Fibroblast of skin of abdomen (primary cell): ENCODE measurements at regions not wholly inside any gene's neighbourhood (a gene's known extent, or its start where the extent isn't known, plus 50 kb on each side); places are given as distances from the start of the nearest gene placed in this dataset.
A peak's percentile ranks its signal among the peaks of the same experiment; 100 is the strongest.

Source experiments
- DNase-seq: peaks from one replicate; pipeline ENCODE4 v3.0.0-alpha.2; 2013

DNA sequence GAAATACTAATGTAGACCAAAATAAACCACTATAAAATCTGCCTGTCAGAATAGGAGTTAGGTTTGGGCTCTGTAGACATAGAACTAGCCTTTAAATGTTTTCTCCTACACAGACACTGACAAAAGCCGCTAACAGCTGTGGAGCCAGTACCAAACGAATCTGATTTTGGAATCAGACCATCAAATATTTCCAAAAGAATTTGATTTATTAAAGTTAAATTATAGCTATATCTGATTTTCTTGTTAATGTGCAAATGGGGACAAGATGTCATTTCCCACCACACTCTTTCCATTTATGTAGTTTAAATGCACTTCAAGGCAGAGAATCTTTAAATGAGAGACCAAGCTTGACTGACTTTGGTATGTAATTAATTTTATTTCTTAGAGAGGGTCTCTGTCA is 343.4 kb upstream of the FIGN start:
- DNase-seq: no peak

- peak; percentile 9 for DNase-seq
Measured at GRCh38 chr2:164078421-164078820, 342.6 kb upstream of the FIGN start.

DNA sequence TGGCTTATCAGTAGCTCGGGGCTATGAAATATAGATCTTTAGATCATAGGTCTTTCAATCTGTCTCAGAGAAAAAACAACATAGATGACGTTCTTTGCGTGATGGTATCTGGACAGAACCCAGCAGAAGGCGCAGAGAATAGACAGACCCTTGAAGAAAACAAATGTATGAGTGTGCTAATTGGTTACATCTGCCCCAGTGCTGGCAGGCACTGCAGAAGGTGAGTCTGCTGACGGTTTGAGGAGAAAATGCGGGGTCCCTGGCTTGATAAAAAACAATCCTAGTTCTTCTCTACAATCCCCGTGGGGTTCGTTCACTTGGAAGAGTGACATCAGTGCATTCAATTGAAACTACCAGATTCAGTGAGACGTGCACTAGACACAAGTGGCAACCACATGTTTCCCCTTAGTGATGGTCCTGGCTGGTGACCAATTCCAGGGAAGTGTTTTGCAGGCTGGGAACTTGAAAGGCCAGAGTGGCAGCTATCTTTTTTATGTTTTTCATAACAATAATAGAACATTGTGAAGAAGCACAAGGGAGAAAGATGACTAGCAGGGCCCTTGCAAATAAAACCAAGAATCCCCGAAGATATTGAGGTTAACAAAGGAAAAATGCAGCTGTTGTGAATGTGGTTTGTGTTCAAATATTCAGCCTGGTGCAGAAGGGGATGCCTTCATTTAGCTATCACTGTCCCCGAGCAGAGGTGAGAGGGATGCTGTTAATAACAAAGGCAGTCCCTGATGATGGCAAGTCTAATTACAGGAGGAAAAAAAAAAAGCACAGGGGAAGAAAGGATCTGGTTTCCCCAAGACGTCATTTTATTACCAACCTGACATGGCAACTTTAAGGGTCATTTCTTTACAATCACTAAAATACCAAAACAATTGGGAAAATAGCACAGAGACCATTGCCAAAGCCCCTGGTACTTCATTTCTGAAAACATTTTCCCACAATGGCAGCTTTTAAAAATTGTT is 337.6 kb upstream of the FIGN start:
- DNase-seq: peak; percentile 77

DNA sequence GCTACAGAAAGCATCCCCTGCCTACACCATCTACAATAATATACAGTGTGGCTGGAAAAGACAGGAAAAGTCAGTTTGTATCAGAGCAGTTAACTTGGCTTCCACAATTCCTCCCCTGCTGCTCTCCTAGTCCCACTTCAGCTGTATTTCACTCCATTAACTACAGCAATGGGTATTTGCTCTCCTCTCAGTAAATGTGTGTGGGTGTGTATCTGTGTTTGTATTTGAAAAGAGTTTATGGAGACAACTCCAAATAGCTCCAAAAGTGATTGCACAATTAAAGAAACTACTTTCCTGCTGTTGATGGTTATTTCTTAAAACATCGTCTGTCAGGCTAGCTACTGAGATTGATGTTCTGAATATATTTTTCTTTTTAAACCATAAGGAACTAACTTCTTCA is 333.7 kb upstream of the FIGN start:
- no peak for DNase-seq

DNA sequence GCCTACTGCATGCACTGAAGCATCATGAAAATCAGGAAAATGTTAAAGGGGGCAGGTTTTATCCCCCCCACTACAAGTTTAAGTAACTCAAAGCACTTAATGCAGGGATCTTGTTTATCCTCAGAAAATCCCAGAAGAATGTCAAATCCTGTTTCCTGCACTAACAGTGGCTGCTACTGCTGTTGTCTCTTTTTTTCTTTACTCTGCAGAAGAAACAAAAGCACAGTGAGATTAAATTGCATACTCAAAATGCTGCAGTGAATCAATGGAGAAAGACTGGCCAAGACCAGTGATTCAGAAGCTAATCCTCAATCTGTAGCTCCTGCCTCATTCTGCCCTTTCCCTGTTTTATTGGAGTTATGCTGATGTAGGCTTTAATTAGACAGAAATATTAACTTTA is 332.3 kb upstream of the FIGN start:
- DNase-seq: no peak

- no peak for DNase-seq
Measured at GRCh38 chr2:164066095-164066494, 330.3 kb upstream of the FIGN start.

GRCh38 chr2:164065038-164065437 is 329.2 kb upstream of the FIGN start:
- no peak for DNase-seq

DNA sequence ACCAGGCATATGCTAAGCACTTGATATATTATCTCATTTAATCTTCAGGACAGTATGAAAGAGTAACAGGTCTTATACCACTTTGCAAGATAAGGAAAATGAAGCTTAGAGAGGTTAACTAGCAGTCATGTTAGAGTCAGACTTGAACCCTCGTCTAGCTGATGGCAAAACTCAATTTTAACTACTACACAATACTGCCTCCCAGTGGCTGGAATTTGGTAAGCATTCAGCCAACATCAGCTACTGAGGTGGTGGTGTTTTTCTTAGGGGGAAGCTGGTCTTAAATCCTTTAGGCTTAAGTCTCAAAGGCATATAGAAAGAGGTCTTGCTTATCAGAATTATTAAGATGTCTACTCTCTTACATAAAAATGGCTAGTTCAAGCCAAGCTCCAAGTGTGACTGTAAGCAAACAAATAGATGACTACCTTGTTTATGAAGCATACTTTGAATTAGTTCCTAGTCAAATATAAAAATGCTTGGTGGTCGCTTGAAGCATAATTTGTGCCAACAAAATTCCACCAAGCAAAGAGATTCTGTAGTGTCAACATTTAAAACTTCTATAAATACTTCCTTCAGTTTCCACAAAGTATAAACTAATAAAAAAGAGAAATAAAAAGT is 325.4 kb upstream of the FIGN start:
- DNase-seq: peak; percentile 33

DNA sequence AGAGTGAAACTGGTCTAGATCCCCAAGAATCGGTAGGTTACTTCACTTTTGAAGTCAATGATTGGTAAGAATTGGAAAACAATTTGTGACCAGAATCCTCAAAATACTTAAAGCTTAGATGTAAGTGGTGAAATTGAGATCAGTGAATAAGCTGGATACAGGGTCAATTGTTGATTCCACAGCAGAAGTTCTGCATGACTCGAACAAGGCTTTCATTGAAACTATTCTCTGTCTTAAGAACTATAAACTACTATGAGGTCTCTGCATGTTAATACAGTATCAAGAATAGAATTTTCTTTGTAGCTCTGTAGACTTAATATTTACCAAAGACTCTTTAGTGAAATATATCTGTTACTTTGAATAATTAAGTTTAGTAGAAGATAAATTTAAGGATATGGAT is 324.2 kb upstream of the FIGN start:
- DNase-seq: no peak

DNA sequence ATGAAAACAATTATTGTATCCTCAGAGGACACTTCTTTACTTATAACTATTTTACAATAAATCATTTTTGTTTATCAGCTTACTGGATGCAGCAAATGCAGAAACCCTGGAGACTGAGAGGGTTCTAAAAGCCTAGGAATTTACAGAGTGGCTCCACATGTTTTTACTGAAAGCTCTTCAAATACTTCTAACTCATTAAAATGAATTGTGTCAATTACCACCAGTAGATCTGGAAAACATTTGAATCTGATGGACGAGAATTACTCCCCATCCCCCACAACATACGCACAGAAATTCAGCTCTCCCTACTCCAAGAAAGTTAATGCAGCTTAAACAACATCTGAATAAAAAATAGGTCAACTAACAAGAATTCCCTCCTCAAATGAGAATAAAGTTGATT is 319.8 kb upstream of the FIGN start:
- DNase-seq: peak; percentile 3

DNA sequence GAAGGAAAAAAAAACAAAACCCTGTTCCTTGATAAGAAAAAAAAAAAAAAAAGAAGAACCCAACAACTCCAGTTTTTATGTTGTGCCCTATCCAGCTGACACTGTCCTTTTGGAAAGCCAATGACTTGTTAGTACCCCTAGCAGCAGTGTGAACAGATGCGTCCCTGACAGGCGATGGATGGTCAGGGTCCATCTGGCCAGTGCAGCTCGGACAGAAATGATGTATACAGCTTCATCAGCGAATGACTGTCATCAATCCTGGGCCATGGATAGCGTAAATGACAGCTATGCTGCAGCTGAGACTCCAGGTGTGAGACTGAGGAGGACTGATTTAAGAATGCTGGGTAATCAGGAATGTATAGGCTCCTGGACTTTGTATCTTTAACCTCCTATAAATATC is 318.8 kb upstream of the FIGN start:
- DNase-seq: no peak

DNA sequence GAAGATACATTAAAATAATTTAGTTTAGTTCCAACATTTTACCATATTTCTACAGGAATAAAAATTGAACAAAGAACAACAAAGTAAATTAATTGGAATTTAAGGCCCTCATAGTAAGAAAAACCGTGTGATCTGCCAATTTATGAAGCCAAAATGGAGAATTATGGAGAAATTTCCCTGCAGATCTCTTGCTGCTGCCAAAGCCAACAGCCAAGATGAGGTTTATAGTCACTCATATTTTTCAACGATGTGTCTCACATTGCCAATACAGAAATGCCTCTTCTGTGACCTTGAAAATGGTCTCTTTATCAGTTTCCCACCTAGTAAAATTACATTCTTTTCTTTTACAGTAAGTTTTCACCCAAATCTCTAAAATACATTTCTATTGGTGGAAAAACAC is 317.2 kb upstream of the FIGN start:
- DNase-seq: no peak

DNA sequence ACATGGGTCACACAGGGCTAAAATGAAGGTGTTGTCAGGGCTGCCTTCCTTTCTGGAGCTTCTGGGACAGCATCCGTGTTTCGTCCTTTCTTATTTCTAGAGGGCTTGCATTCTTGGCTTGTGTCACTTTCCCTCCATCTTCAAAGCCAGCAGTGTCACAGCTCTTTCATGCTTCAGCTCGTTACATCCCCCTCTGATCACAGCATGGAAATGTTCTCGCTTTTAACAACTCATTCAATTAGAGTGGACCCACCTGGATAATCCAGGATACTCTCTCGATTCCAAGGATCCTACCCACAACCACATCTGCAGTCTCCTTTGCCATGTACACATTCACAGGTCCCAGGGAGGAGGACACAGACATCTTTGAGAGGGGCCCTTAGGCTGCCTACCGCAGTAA is 316.2 kb upstream of the FIGN start:
- no peak for DNase-seq

DNA sequence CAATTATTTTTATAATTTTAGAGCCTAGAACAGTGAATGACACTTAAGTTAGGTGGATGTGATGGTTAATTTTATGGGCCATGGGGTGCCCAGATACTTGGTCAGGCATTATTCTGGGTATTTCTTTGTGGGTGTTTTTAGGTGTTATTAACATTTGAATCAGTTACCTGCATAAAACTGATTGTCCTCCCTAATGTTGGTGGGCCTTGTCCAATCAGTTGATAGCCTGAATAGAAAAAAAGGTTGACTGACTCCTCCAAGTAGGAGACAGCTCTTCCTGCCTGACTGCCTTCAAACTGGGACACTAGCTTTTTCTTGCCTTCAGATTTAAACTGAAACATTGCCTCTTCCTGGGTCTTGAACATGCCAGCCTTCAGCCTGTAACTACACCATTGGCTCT is 312.9 kb upstream of the FIGN start:
- no peak for DNase-seq

GRCh38 chr2:164046040-164046439 is 310.2 kb upstream of the FIGN start:
- DNase-seq: peak; percentile 55

DNA sequence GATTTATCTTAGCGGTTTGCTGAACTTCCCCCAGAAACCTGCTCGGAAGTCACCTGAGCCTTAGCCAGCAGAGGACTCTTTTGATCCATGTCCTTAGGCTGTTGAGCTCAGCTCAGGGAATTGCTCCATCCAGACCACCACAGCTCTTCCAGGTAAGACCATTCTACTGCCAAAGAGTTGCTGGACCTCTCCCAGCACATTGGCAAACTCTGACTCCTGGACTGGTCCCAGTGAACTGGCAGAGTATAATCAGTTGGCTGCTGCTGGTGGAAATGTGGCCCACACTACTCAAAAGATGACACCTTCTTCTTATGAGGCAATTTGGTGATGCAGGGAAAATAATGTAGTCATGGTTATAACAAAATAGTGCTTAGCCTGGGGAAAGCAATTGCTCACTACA is 308.8 kb upstream of the FIGN start:
- DNase-seq: peak; percentile 4

DNA sequence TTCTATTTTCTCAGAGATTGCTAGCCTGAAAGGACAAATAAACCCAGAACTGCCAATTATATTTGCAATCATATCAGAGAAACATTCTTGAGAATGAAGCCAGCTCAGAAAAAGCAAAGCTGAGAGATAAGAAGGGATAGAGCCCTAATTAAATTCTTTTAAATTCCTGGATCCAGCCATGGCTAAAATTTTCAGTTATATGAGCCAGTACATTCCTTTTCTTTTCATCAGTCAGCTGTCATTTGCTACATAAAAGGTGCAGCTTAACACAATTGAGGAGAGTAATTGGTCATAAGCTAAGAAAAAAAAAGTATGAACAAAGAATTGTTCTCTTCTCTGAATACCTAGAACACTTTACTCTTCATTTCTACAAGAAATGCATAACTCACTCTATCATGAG is 303.5 kb upstream of the FIGN start:
- DNase-seq: no peak

GRCh38 chr2:164032995-164033394 is 297.2 kb upstream of the FIGN start:
- DNase-seq: no peak

DNA sequence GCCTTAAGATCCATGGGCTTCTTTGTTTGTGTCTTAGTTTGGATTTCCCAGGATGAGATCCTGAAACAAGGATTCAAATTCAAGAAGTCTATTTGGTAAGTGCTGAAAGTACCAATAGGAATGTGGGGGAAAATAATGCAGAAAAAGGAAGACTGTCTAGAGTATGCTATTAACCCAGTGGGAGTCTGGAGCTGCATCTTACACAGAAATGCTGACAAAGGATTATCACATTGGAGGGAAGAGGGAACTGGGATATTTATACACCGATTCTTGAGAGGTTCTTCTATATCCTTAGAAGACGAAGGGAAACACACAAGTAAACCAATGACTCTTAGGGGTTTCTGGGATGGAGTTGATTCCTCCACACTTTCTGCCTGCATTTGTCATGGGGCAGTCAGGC is 294.8 kb upstream of the FIGN start:
- no peak for DNase-seq

- peak; percentile 70 for DNase-seq
Measured at GRCh38 chr2:164028814-164029534, 293.2 kb upstream of the FIGN start.

DNA sequence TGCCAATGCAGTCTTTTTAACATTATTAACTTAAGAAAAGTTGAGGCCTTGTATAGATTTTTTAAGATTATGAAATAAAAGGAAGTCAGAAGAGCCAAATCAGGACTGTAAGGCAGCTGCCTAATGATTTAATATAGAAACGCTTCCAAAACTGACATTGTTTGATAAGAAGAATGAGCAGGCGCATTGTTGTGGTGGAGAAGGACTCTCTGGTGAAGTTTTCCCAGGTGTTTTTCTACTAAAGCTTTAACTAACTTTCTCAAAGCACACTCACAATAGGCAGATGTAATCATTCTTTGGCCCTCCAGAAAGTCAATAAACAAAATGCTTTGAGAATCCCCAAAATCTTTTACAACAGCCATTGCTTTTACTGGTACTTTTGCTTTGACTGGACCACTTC is 288.6 kb upstream of the FIGN start:
- DNase-seq: no peak

GRCh38 chr2:164023896-164024295 is 288.1 kb upstream of the FIGN start:
- DNase-seq: no peak

DNA sequence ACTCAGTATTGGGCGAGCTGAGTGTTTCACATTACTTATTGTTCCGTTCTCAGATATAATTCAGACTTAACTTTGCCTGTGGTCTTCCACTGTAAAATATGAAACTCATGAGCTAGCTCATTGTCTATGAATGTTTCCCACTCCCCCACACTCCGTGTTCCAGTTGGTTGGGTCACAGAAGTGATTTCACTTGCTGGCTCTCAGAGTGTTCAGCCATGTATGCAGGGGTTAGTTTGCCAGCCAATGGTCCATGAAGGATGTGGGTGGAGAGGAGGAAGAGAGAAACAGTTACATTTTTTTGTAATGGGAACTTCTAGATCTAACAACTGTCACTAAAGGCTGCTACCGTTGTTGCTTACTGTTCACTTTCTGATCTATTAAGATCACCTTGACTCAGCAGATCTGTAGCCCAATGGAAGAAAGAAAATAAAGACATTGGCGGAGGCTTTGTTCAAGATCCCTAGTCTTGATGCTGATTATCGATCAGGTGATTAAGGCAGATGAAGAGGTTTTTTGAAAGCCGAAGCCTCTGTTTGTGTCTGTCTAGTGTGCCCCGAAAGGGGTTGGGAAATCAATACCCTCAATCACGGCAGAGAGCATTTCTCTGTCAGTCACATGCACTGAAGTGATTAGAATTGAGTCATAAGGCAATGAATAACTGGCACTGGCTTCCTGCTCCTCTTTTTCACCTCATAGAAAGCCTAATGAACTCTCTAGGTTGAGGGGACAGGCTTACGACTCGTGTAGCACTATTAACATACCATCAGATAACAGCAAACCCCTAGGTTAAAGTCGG is 279.7 kb upstream of the FIGN start:
- DNase-seq: peak; percentile 28
